Body of pancreas (tissue), 4 donors: ENCODE measurements at regions not wholly inside any gene's neighbourhood (a gene's known extent, or its start where the extent isn't known, plus 50 kb on each side); places are given as distances from the start of the nearest gene placed in this dataset.

Experiments
- POLR2A ChIP-seq, 3 donors: fragments of 450-650 bp; IDR thresholded peaks; one replicate each; pipeline ENCODE4 v1.6.1; 2016; ENCODE audit warnings: antibody characterized with exemption in 3 of 3, mild to moderate bottlenecking in 2 of 3
- TF ChIP-seq, protein P1 (sequence below), 7 experiments: fragments of 450-650 bp in 4 of 7; fragments of 200-600 bp in 3 of 7; sonication (generic) in 3 of 7; IDR thresholded peaks; one replicate each; pipeline ENCODE4 v1.5.1; 2016 to 2019; ENCODE audit warnings: antibody characterized with exemption in 7 of 7

DNA sequence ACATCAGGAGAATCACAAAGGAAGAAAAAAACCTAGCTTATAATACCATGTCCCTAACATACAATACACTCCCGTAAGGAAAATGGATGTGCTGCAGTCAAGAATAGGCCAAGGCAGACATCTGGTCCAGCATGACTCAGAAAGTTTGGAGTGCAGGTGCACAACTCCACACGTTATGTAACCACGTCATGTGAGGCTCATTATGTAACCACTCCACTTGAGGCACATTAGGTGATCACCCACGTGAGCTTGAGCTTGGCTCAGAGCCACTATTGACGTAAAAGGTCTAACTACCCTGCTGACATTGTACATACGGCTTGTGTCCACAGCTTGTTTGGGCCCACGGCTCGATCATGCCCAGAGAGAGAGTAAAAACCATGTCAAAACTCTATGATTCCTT, 99.8 kb upstream of the C1orf21 start:
- TF ChIP-seq, protein P1, sequence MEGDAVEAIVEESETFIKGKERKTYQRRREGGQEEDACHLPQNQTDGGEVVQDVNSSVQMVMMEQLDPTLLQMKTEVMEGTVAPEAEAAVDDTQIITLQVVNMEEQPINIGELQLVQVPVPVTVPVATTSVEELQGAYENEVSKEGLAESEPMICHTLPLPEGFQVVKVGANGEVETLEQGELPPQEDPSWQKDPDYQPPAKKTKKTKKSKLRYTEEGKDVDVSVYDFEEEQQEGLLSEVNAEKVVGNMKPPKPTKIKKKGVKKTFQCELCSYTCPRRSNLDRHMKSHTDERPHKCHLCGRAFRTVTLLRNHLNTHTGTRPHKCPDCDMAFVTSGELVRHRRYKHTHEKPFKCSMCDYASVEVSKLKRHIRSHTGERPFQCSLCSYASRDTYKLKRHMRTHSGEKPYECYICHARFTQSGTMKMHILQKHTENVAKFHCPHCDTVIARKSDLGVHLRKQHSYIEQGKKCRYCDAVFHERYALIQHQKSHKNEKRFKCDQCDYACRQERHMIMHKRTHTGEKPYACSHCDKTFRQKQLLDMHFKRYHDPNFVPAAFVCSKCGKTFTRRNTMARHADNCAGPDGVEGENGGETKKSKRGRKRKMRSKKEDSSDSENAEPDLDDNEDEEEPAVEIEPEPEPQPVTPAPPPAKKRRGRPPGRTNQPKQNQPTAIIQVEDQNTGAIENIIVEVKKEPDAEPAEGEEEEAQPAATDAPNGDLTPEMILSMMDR (IDR thresholded peaks at IDR 0.05) = no peak
- peak in 1 of 3 donors; percentile 14 for TF ChIP-seq POLR2A (IDR thresholded peaks at IDR 0.05)
